ENCODE measurements at regions not wholly inside any gene's neighbourhood (a gene's known extent, or its start where the extent isn't known, plus 50 kb on each side); places are given as distances from the start of the nearest gene placed in this dataset.

DNA sequence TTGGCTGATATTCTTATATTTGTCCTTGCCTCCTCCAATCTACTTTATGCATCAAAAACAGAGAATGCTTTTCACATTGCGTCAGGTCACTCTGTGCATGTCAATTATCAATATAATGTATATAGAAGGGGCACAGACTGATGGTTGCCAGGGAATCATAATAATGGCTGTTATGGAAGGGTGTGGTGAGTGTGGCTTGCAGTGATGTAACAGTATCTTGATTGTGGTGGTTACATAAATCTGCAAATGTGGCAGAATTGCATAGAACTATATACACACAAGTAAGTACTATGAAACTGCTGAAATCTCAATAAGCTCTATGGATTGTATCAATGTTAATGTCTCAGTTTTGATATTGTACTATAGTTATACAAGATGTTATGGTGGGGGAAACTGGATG is 228.6 kb downstream of the TJP1 start:
- dilution Hi-C loops (cut with HindIII; ENCODE audit: low sequenced_read_pairs, unreplicated experiment), result no loop called here
- POLR2A ChIA-PET (ENCODE audit: unreplicated experiment), result no interaction called here
- Histone ChIP-seq H3K14ac (replicated peaks; ENCODE audit: low read depth, low read length) (no peak overlapping the region), H3K4ac (ENCODE audit: low read depth, low read length) (no peak overlapping the region), H4K20me1 (ENCODE audit: insufficient read depth, low read length) (no peaks in the 10 kb centered on the region), H3K4me3 (ENCODE audit: insufficient read depth, low read depth, low read length) (no peak overlapping the region), H2AFZ (replicated peaks; ENCODE audit: low read length, poor library complexity) (no peak overlapping the region), H4K5ac (ENCODE audit: low read depth, low read length) (no peak overlapping the region), H3K36me3 (ENCODE audit: control insufficient read depth, insufficient read depth, low read length) (no peaks in the 10 kb centered on the region), H2BK20ac (ENCODE audit: low read depth, low read length) (no peak overlapping the region), H2BK15ac (ENCODE audit: low read depth, low read length) (no peak overlapping the region), H2AK9ac (replicated peaks; ENCODE audit: low read depth, low read length, poor library complexity) (no peak overlapping the region), H3K9me1 (ENCODE audit: insufficient read depth, low read length) (no peaks in the 10 kb centered on the region), H3K27ac (ENCODE audit: insufficient read depth, low read length) (no peak overlapping the region), H3K9ac (ENCODE audit: low read depth, low read length) (no peak overlapping the region), H3K4me2 (ENCODE audit: low read depth, low read length) (no peak overlapping the region), H4K8ac (ENCODE audit: low read depth in 2 of 2, low read length in 2 of 2) (no peak overlapping the region), H3K4me1 (ENCODE audit: control insufficient read depth, insufficient read depth, low read length) (no peaks in the 10 kb centered on the region), H3K18ac (ENCODE audit: low read depth, low read length) (no peak overlapping the region), H3K9me3 (ENCODE audit: control insufficient read depth, insufficient read depth, low read length) (no peaks in the 10 kb centered on the region), H3K27me3 (ENCODE audit: control insufficient read depth, insufficient read depth, low read length) (peaks cover 20% of the 10 kb centered on the region), H4K91ac (ENCODE audit: insufficient read depth, low read depth, low read length) (no peak overlapping the region), H2BK5ac (ENCODE audit: low read depth, low read length, poor library complexity, severe bottlenecking) (no peak overlapping the region), H3K23ac (ENCODE audit: low read depth, low read length) (no peak overlapping the region), H3K79me1 (ENCODE audit: low read depth in 1 of 2, low read length in 2 of 2) (no peaks in the 10 kb centered on the region), H3K56ac (ENCODE audit: extremely low read depth, insufficient read depth, low read length) (no peak overlapping the region), H2BK120ac (ENCODE audit: low read depth, low read length) (no peak overlapping the region), H2AK5ac (ENCODE audit: low read depth, low read length) (no peak overlapping the region)
- WGBS, 2 experiments (ENCODE audit: extremely low coverage in 2 of 2, insufficient read length in 1 of 2), result no CpG with 5 or more reads among the region's 1 CpG
- TF ChIP-seq CHD1 (IDR thresholded peaks at IDR 0.05; ENCODE audit: low read depth, low read length), result no peak
- no peak for TF ChIP-seq RFX5 (IDR thresholded peaks at IDR 0.05; ENCODE audit: low read depth, low read length)
- TF ChIP-seq MAZ (IDR thresholded peaks at IDR 0.05; ENCODE audit: borderline replicate concordance, low read depth, low read length), result no peak
- TF ChIP-seq FOS (IDR thresholded peaks at IDR 0.05; ENCODE audit: low read depth, low read length), result no peak
- no peak for TF ChIP-seq BHLHE40 (IDR thresholded peaks at IDR 0.05; ENCODE audit: low read depth, low read length)
- TF ChIP-seq, protein P1, sequence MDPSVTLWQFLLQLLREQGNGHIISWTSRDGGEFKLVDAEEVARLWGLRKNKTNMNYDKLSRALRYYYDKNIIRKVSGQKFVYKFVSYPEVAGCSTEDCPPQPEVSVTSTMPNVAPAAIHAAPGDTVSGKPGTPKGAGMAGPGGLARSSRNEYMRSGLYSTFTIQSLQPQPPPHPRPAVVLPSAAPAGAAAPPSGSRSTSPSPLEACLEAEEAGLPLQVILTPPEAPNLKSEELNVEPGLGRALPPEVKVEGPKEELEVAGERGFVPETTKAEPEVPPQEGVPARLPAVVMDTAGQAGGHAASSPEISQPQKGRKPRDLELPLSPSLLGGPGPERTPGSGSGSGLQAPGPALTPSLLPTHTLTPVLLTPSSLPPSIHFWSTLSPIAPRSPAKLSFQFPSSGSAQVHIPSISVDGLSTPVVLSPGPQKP (IDR thresholded peaks at IDR 0.05; ENCODE audit: borderline replicate concordance, low read depth, low read length), result no peak
- no peak for TF ChIP-seq RCOR1 (IDR thresholded peaks at IDR 0.05; ENCODE audit: insufficient replicate concordance, low read length)
- TF ChIP-seq NFE2L2 (IDR thresholded peaks at IDR 0.05; ENCODE audit: low read depth, low read length), result no peak
- in situ Hi-C loops (cut with MboI; ENCODE audit: low sequenced_read_pairs), result no loop called here
- ATAC-seq (ENCODE audit: low read depth) (no peak), DNase-seq (no peak)
- intact Hi-C loops (cut with micrococcal nuclease), result no loop called here
- no TSS peak for BruUV-seq (replicated peaks)
- CTCF ChIA-PET, result no interaction called here
